GM23338 (cell line): ENCODE measurements at regions not wholly inside any gene's neighbourhood (a gene's known extent, or its start where the extent isn't known, plus 50 kb on each side); places are given as distances from the start of the nearest gene placed in this dataset.

Source experiments
- ATAC-seq: fragments of 200-7000 bp; cut with Tn5 transposase; 3 replicates; pipeline ENCODE4 v1.9.1; 2020
- DNase-seq: peaks from one replicate; pipeline ENCODE4 v3.0.0-alpha.2; 2015; ENCODE audit warnings: low spot score
- H2AFZ ChIP-seq: fragments of 200-600 bp; sonication (generic); 2 replicates; pipeline ENCODE4 v1.8.0; 2016; ENCODE audit warnings: antibody characterized with exemption, mild to moderate bottlenecking, moderate library complexity
- H3F3A ChIP-seq: fragments of 200-600 bp; sonication (generic); replicated peaks from 2 replicates; pipeline ENCODE4 v1.8.0; 2017; ENCODE audit warnings: antibody characterized with exemption, mixed run types, low read depth
- H3K27ac ChIP-seq: fragments of 200-600 bp; sonication (generic); 2 replicates; pipeline ENCODE4 v1.6.1; 2016; ENCODE audit warnings: low read depth
- H3K27me3 ChIP-seq: fragments of 200-600 bp; sonication (generic); 2 replicates; pipeline ENCODE4 v1.8.0; 2016; ENCODE audit warnings: mild to moderate bottlenecking, mixed run types, moderate library complexity; ENCODE audit not compliant: insufficient read depth
- H3K36me3 ChIP-seq: fragments of 200-600 bp; sonication (generic); 2 replicates; pipeline ENCODE4 v1.8.0; 2016; ENCODE audit warnings: mild to moderate bottlenecking; ENCODE audit not compliant: insufficient read depth
- H3K4me1 ChIP-seq: fragments of 200-600 bp; sonication (generic); 2 replicates; pipeline ENCODE4 v1.8.0; 2016; ENCODE audit warnings: mild to moderate bottlenecking, moderate library complexity; ENCODE audit not compliant: insufficient read depth
- H3K4me2 ChIP-seq: fragments of 200-600 bp; sonication (generic); 2 replicates; pipeline ENCODE4 v1.7.1; 2017; ENCODE audit warnings: mixed run types
- H3K4me3 ChIP-seq: fragments of 200-600 bp; sonication (generic); 2 replicates; pipeline ENCODE4 v1.6.1; 2016; ENCODE audit warnings: mixed run types
- H3K79me2 ChIP-seq: fragments of 200-600 bp; sonication (generic); replicated peaks from 2 replicates; pipeline ENCODE4 v1.8.0; 2017; ENCODE audit warnings: mild to moderate bottlenecking; ENCODE audit not compliant: insufficient read depth
- H3K9me2 ChIP-seq: fragments of 200-600 bp; sonication (generic); 2 replicates; pipeline ENCODE4 v1.8.0; 2017; ENCODE audit not compliant: insufficient read depth
- H4K20me1 ChIP-seq: fragments of 200-600 bp; sonication (generic); replicated peaks from 2 replicates; pipeline ENCODE4 v1.8.0; 2017; ENCODE audit warnings: mild to moderate bottlenecking; ENCODE audit not compliant: insufficient read depth
- H3K27ac Mint-ChIP-seq: 2 replicates; pipeline ENCODE4 v1.8.0; 2020; ENCODE audit warnings: inconsistent platforms, mild to moderate bottlenecking, moderate library complexity, mixed read lengths
- H3K27me3 Mint-ChIP-seq: 3 replicates; pipeline ENCODE4 v1.8.0; 2022; ENCODE audit warnings: low read depth, mild to moderate bottlenecking, moderate library complexity, mixed read lengths, inconsistent platforms; ENCODE audit not compliant: insufficient read depth, poor library complexity
- H3K36me3 Mint-ChIP-seq: 3 replicates; pipeline ENCODE4 v1.8.0; 2021; ENCODE audit warnings: low read depth, mild to moderate bottlenecking, inconsistent platforms, moderate library complexity, mixed read lengths
- H3K4me1 Mint-ChIP-seq: 3 replicates; pipeline ENCODE4 v1.8.0; 2020; ENCODE audit warnings: mild to moderate bottlenecking, inconsistent platforms, mixed read lengths
- H3K4me3 Mint-ChIP-seq: 3 replicates; pipeline ENCODE4 v1.8.0; 2021; ENCODE audit warnings: moderate library complexity, mild to moderate bottlenecking, inconsistent platforms, mixed read lengths
- H3K9me3 Mint-ChIP-seq: 3 replicates; pipeline ENCODE4 v1.8.0; 2020; ENCODE audit warnings: moderate library complexity, mild to moderate bottlenecking, inconsistent platforms, mixed read lengths
- CREB1 ChIP-seq: fragments of 250-450 bp; sonication (Bioruptor Pico); IDR thresholded peaks from 2 replicates; pipeline ENCODE4 v1.5.0; 2020; ENCODE audit warnings: low read depth, mild to moderate bottlenecking, moderate library complexity
- EZH2phosphoT487 ChIP-seq: fragments of 200-600 bp; sonication (generic); IDR thresholded peaks from one replicate; pipeline ENCODE4 v1.8.1; 2018; ENCODE audit warnings: antibody characterized with exemption; ENCODE audit not compliant: unreplicated experiment
- JUNB ChIP-seq: IDR thresholded peaks from one replicate; pipeline ENCODE4 v1.6.1; 2016; ENCODE audit warnings: antibody characterized with exemption; ENCODE audit not compliant: unreplicated experiment
- NANOG ChIP-seq: IDR thresholded peaks from 2 replicates; pipeline ENCODE4 v1.6.1; 2016; ENCODE audit warnings: antibody characterized with exemption, borderline replicate concordance
- ZNF331 ChIP-seq: fragments of 250-450 bp; sonication (Bioruptor Pico); IDR thresholded peaks from 2 replicates; pipeline ENCODE4 v1.5.0; 2020; ENCODE audit warnings: low read depth, mild to moderate bottlenecking, moderate library complexity
- TF ChIP-seq, protein P1 (sequence below): IDR thresholded peaks from one replicate; pipeline ENCODE4 v1.6.1; 2018; ENCODE audit warnings: antibody characterized with exemption; ENCODE audit not compliant: unreplicated experiment

DNA sequence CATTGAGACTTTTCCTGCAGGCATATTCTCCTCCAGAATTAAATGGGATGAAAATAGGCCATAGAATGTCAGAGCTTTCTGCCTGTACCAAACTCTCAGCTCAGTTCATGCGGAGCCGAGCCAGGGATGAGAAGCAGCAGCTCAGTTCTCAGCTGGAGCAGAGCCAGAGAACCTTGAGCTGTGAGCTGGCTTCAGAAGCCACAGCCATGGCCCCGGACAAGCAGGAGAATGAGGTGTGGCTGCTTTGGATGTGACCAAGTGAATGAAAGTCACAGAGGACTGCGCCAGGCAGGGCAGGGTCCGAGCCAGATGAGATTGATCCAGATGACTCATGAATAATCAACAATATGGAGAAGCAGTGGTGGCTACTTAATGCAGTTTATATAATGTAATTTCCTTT is 633.8 kb downstream of the NCAM2 start:
- Mint-ChIP-seq H3K36me3 (peaks cover 6% of the 10 kb centered on the region; the same call in 1 of the 3 replicates), H3K9me3 (peaks cover 13% of the 10 kb centered on the region), H3K27ac (no peak overlapping the region), H3K4me3 (no peak overlapping the region), H3K4me1 (peaks cover 2% of the 10 kb centered on the region; the same call in 1 of the 3 replicates), H3K27me3 (no peaks in the 10 kb centered on the region)
- no peaks in the 10 kb centered on the region for H3F3A ChIP-seq
- no peaks in the 10 kb centered on the region for H3K27me3 ChIP-seq
- no peak for ATAC-seq
- no peaks in the 10 kb centered on the region; the same call in 1 of the 2 replicates for H3K9me2 ChIP-seq
- no peak overlapping the region for H3K4me3 ChIP-seq
- no peak overlapping the region for H2AFZ ChIP-seq
- H3K4me2 ChIP-seq: no peak overlapping the region
- no peak for TF ChIP-seq ZNF331 (CRISPR knock-in tag)
- H3K79me2 ChIP-seq: no peaks in the 10 kb centered on the region
- DNase-seq: no peak
- no peaks in the 10 kb centered on the region for H3K36me3 ChIP-seq
- no peaks in the 10 kb centered on the region for H3K4me1 ChIP-seq
- no peak overlapping the region for H3K27ac ChIP-seq
- H4K20me1 ChIP-seq: no peaks in the 10 kb centered on the region

DNA sequence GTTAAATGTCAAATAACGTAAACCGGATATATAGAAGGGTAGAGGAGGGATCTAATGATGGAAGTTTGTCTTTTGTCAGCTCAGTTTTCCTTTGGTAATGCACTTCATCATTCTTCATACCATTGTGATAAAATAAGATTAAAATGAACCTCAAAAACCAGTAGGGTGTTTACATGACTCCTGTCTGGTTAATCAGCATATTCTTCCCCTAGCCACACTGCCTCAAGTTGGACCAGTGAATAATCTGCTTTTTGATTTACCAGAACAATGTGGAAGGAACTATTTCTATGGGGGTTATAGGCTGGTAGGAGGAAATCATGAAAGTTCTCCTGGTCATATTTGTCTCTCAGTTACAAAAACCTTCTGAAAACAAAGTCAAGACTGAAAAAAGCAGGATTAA is 634.7 kb downstream of the NCAM2 start:
- Histone ChIP-seq H3K9me2 (no peaks in the 10 kb centered on the region; the same call in 1 of the 2 replicates), H3K4me1 (no peaks in the 10 kb centered on the region), H3K79me2 (no peaks in the 10 kb centered on the region), H3K4me3 (no peak overlapping the region), H2AFZ (no peak overlapping the region), H3K27ac (no peak overlapping the region), H3F3A (no peaks in the 10 kb centered on the region), H3K36me3 (no peaks in the 10 kb centered on the region), H4K20me1 (no peaks in the 10 kb centered on the region), H3K27me3 (no peaks in the 10 kb centered on the region), H3K4me2 (no peak overlapping the region)
- Mint-ChIP-seq H3K36me3 (peaks cover 6% of the 10 kb centered on the region; the same call in 1 of the 3 replicates), H3K4me1 (peaks cover 2% of the 10 kb centered on the region; the same call in 1 of the 3 replicates), H3K4me3 (no peak overlapping the region), H3K27me3 (no peaks in the 10 kb centered on the region), H3K9me3 (peaks cover 14% of the 10 kb centered on the region), H3K27ac (no peak overlapping the region)
- ATAC-seq (no peak), DNase-seq (no peak)
- TF ChIP-seq, protein P1, sequence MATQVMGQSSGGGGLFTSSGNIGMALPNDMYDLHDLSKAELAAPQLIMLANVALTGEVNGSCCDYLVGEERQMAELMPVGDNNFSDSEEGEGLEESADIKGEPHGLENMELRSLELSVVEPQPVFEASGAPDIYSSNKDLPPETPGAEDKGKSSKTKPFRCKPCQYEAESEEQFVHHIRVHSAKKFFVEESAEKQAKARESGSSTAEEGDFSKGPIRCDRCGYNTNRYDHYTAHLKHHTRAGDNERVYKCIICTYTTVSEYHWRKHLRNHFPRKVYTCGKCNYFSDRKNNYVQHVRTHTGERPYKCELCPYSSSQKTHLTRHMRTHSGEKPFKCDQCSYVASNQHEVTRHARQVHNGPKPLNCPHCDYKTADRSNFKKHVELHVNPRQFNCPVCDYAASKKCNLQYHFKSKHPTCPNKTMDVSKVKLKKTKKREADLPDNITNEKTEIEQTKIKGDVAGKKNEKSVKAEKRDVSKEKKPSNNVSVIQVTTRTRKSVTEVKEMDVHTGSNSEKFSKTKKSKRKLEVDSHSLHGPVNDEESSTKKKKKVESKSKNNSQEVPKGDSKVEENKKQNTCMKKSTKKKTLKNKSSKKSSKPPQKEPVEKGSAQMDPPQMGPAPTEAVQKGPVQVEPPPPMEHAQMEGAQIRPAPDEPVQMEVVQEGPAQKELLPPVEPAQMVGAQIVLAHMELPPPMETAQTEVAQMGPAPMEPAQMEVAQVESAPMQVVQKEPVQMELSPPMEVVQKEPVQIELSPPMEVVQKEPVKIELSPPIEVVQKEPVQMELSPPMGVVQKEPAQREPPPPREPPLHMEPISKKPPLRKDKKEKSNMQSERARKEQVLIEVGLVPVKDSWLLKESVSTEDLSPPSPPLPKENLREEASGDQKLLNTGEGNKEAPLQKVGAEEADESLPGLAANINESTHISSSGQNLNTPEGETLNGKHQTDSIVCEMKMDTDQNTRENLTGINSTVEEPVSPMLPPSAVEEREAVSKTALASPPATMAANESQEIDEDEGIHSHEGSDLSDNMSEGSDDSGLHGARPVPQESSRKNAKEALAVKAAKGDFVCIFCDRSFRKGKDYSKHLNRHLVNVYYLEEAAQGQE: no peak
- TF ChIP-seq EZH2phosphoT487 (no peak), ZNF331 (CRISPR knock-in tag) (no peak), JUNB (no peak), NANOG (no peak)

DNA sequence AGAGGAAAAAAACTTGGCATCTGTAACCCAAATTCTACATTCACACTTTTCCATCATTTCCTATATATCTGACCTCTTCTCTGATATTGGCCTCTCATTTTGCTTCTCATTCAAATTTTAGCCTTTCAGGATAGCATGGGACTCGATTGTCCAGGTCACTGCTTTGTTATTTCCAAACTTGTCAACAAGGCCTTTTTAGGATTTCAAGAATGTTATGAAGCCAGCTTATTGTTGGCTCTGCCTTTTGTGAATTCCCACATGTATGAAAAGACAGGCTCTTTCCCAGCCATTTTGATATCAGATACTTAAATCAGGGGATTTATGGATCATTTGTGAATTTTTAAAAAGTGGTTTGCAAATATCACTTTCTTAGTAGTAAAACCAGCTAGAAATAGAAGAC is 663.5 kb downstream of the NCAM2 start:
- Histone ChIP-seq H3K9me2 (peaks cover 3% of the 10 kb centered on the region; the same call in 1 of the 2 replicates), H3K4me1 (no peaks in the 10 kb centered on the region), H3K27me3 (no peaks in the 10 kb centered on the region), H3K79me2 (no peaks in the 10 kb centered on the region), H3F3A (no peaks in the 10 kb centered on the region), H4K20me1 (no peaks in the 10 kb centered on the region), H3K36me3 (no peaks in the 10 kb centered on the region), H3K4me3 (no peak overlapping the region), H2AFZ (no peak overlapping the region), H3K4me2 (no peak overlapping the region), H3K27ac (no peak overlapping the region)
- Mint-ChIP-seq H3K36me3 (no peaks in the 10 kb centered on the region), H3K4me1 (no peaks in the 10 kb centered on the region), H3K9me3 (no peaks in the 10 kb centered on the region; the same call in 2 of the 3 replicates), H3K27ac (no peak overlapping the region), H3K27me3 (no peaks in the 10 kb centered on the region), H3K4me3 (no peak overlapping the region)
- DNase-seq (no peak), ATAC-seq (no peak)
- TF ChIP-seq CREB1 (CRISPR knock-in tag): no peak
